ENCODE measurements at regions not wholly inside any gene's neighbourhood (a gene's known extent, or its start where the extent isn't known, plus 50 kb on each side); places are given as distances from the start of the nearest gene placed in this dataset.

DNA sequence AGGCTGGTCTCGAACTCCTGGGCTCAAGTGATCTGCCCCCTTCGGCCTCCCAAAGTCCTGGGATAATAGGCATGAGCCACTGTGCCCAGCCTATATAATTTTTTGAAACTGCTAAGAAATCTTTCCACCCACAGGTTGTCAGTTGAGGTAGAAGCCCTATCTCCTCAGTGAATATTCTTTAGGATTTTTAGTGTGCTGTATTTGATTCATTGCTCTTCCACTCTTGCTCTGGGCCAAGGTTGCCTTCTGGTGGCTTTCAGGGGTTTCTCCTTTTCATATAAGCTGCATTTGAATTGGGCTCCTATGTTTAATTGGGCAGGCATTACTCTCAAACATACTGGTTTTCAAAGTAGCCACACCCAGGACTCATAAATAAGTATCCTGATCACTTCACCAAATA lies 931.2 kb downstream of the GATA3 start:
- no peak for DNase-seq (ENCODE audit: low read depth)

DNA sequence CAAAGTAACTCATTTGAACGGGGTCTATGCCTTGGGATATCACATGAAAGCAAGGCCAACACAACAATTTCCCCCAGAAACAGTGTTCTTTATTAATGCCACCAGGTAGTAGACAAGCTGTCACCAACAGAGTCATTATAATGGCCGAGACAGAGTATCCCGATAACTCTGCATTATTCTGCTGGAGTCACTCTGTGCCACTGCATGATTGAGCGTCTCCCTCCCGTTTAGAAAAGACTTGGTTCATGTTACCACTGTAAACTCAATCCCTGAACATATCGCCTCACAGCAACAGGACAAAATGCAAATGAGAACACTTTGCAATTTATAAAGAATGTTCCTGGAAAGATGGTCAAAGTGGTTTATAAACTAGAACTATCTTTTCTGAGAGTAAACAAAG lies 932.5 kb downstream of the GATA3 start:
- no peak for DNase-seq (ENCODE audit: low read depth)

DNA sequence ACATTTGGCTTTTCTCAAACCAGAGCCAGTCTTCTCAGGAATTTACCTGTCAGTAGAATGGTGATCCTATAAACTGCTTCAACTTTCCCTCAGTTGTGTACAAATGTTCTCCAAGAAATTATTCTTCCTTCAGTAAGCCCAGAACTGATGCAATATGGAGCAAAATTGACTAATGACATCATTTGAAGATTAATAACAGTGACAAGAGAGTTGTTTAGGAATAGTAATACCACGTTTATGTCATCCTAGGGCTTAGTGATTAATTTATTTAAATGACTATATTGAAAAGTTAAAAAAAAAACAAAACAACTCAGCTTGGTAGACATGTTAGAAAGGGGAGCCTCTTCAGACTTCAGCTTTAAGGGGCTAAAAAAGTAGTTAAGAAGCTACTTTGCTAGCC lies 933.2 kb downstream of the GATA3 start:
- no peak for DNase-seq (ENCODE audit: low read depth)

DNA sequence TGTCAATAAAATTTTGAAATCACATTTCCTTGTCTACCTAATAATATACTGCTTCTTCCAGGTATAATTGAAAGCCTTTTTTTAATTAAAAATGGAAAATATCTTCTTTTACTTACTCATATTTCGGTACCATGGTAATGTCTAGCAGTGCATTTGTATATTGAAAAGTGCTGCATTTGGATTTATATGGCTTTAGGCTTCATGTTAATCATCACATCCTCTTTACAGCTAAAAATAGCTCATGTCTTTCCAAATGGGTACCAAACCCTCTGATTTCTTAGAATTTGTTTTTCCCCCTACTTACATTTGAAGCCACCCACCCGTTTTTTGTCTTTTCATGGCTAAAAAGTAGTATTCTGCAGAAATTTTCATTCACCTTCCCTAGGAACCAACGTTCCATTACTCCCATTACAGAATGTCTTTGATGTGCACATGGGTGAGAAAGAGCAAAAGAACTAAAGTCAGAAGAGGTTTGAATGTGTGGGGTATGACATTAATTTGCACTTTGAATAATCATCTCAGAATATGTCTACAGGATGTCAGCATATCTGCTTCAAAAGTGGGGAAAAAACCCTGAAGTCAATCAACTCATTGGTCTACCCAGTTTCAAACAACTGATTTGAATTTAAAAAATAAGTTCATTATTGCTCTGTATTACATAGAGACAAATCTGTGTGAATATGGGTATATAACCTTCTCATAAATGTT lies 935.9 kb downstream of the GATA3 start:
- DNase-seq (ENCODE audit: low read depth): no peak

DNA sequence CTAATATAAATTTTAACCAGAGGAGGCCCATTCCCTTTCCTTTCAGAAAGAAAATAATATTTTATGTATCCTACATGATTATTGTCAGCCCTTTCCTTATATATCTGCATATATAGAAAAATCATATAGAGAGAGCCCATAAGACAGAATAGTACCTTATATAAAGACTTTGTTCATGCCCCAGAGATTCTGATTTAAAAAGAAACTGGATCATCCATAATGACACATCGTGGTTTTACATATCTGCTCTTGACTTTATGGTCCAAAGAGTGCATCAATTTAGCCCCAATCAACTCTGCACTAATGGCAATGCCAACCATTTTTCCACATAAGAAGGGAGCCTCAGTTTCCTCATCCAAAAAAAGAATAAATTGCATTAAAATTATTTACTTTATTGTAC lies 937.5 kb downstream of the GATA3 start:
- DNase-seq (ENCODE audit: low read depth): no peak

DNA sequence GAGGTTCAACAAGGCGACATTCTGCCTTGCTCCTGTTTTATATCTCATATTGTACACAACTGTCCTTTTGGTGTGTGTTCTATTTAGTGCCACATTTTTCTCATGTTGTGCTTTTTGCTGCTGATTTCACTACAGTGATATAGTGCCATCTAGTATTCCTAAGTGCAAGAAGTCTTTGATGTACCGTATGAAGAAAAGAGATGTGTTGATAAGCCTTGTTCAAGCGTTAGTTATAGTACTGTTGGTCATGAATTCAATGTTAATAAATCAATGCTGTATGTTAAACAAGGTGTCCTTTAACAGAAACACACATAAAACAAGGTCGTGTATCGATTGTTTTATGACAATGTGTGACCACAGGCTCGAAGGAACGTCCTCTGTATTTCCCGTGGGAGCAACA lies 939.4 kb downstream of the GATA3 start:
- no peak for DNase-seq (ENCODE audit: low read depth)

DNA sequence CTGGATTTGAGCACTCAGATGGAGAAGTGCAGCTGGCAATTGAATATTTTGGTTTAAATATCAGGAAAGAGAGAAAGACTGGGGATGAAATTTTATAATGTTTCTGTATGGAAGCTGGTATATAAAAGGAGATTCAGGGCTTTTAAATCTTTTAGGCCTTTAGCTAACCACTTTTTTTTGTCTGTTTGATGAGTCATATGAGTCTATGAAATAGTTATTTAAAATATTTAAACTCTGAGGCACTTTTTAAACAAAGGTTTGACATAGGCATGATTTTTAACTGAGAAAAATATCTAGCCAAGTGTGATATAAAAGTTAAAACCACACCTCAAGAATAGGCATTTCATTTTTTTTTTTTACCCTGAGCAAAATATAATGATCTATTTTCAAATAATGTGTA lies 944.3 kb downstream of the GATA3 start:
- DNase-seq (ENCODE audit: low read depth): no peak

DNA sequence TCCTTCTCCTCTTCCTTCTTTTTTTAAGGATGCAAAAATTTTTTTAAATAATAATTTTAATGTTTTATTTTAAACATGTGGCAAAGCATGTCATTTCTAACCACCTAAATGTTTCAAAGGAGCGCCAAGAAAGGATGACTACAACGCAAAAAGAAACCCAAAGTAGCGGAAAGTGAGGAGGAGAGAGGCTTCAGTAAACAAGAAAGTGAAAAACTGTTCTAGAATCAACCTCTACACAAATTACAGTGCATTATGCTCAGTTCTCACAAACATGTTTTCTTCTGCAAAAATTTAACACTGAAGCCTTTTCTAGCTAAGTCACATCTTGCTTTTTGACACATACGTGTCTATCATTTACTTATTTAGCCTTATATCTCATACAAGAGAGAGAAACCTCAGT lies 948.6 kb downstream of the GATA3 start:
- DNase-seq (ENCODE audit: low read depth): no peak

DNA sequence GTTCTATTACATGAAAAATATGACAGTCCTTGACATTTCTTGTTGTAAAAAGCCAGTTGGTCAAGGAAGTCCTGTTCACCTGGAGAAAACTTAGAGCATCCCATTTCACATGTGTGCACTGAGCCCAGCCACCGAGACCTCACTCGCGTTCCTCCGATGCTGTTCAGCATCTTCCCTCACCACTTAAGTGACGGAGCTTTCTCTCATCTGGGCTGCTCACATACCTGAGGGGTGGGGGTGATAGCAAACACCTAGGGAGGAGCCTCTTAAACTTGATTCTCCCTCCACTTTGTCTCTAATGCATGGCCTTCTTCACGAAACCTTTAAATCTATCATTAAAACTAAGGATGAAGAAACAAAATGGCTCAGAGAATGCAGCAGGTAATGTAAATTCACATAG lies 950.2 kb downstream of the GATA3 start:
- DNase-seq (ENCODE audit: low read depth): no peak

DNA sequence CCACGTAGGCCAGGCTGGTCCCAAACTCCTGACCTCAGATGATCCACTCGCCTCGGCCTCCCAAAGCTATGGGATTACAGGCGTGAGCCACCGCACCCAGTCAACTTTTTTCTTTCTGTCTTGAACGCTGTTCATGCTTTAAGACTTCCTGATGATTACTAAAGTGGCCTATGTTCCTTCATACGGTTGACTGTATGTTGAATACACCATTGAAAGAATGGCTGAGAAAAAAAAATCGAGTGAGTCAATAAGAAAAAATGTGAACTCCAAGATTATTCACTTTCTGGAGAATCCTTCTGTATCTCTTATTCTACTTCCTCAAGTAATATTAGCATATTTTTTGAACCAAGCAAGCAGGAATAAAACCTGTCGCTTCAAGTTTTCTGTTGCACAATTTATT lies 955.0 kb downstream of the GATA3 start:
- no peak for DNase-seq (ENCODE audit: low read depth)

DNA sequence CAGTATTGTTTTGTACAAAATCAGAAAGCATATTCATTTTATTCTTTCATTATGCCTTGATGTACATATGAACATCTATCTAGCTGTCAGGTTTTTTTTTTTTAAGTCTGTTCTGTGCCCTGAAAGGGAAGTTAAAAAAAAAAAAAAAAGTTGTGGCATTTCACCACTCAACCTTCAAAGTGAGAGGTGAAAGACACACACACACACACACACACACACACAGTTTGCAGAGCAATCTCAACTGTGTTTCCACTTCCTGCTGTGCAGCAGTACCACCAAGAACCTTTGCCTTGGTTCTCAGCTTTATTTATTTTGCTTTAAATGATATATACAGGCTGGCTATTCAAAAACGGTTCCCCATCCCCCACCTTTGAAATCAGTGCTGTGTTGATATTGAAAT lies 955.6 kb downstream of the GATA3 start:
- peak; percentile 12 for DNase-seq (ENCODE audit: low read depth)

DNA sequence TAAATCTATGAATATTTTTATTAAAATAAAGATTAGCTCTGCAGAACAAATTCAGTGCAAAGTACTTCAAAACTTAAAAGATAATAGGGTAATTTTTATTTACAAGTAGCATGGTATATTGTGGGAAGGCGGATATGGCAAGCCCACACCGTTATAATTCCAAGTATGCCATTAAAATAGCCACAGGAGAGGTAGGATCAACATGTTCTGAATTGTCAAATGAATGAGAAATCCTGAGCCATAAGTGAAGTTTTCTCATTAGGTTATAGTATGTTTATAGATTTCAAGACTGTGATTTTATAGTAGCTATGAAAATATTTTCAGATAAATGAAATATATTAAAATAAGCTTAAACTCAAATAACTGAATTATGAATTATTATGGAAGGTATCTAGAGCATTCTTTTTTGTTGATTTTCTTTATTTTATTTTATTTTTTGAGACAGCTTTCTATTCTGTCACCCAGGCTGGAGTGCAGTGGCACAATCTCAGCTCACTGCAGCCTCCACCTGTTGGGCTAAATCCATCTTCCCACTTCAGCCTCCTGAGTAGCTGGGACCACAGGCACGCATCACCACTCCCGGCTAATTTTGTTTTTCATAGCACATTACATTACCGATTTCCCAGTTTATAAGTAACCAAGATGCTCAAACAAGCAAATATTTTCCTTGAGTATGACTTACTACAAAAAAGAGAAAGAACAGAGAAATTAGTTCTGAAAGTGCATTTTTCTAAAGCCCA lies 956.6 kb downstream of the GATA3 start:
- no peak for DNase-seq (ENCODE audit: low read depth)

DNA sequence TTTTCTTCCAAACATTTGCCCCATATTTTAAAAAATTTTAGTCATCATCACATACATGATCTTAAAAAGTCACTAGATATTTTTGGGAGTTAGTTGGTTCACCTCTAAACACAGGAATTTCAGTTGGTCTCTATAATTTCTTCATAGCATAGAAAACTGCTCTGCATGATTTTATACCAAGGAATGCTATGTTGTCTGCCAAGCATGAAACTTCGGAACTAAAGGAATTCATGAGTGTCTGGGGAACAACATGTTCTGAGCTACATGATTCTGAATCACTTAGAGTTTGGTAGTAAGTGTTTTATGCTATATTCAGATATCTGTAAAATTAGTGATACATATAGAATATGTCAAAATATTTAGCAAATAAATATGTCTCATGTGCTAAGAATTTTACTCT lies 957.8 kb downstream of the GATA3 start:
- DNase-seq (ENCODE audit: low read depth): no peak

DNA sequence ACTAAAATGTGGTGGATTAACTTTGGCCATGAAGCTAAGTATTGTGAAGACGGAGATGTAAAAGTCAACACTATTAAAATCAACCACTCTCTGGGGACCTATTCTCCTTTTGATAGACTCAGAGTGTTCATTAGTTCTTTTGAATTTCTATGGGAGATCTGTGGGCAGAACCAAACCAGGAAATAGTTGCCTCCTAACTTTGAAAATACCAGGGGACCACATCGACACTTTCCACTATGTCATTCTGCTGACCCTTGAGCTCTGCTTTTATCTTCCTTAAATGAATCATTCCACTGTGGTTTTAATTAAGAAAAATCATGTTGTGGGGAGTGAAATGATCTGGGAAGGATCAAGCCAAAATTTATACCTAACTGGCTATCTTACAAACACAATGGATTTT lies 960.5 kb downstream of the GATA3 start:
- no peak for DNase-seq (ENCODE audit: low read depth)

DNA sequence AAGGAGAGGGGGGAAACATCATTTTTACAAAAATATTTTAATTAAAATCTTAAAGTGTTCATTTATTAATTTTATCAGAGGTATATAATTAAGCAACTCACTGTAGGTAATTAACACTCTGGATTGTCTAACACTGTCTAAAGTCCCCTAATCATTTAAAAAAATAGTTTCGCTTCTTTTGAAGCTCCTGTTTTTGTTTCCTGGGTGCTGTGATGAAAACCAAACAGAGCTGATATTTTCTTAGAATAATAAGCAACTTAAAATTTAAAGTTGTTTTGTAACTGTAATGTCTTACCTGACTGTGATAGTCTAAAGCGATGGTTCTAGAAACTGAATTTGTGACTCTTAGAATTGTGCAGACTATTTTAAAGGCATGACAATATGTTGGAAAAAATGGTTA lies 961.0 kb downstream of the GATA3 start:
- no peak for DNase-seq (ENCODE audit: low read depth)

DNA sequence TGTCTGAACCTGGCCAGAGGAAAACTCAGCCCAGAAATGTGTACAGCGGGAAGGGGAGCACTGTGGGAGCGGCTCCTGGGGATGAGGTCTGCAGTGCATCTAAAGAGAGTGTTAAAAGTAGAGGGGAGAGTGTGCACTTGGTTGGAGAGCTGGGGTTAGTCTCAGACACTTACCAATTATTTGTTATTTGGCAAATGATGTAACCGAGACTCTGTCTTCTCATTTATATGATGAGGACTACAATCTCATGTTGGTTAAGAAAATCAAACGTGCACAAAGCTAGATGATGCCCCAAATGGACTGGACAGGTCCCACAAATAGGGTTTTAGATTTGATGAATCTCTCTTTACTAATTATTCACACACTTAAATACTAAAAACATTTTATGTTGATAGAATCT lies 962.4 kb downstream of the GATA3 start:
- DNase-seq (ENCODE audit: low read depth): no peak

DNA sequence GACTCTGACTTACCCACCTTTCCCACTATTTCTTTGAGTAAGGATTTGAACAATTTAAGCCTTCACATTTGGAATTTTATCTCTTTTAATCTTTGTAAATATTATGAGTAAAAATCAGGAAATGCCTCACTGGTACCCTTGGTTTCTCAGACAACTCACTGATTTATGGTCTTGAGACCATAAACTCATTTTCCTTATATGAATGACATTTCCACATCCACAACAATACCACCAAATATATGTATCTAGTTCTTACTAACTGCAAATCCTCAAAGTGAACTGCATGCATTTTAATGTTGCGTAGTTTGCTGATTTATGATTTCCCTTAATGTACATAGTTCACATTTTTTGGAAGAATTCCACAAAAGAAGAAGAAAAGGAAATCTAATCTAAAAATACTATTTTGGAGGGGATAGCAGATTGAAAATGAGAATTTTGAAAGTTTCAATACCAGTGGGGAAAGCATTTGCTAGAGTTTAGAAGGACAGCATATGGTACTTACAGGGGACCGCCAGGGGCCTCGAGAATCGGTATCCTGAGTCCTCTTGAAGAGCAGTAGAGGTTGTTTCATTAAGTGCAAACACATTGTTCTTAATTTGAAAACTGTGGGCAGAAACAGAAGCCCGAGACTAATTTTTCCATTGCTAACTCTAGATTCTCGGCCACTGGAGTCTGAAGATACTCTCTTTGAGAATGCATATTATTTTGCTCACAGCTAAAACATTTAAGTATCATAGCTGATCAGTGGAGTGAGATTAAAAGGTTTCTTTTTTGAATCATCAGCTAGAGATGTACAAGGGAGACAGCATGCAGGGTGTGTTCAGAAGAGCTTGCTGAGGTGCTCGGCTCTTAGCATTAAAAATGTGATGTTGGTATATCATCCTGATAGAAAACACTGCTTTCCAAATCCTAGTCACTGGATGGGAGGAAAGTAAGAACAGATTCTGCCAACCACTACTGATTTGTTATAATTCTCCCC lies 964.0 kb downstream of the GATA3 start:
- no peak for DNase-seq (ENCODE audit: low read depth)

DNA sequence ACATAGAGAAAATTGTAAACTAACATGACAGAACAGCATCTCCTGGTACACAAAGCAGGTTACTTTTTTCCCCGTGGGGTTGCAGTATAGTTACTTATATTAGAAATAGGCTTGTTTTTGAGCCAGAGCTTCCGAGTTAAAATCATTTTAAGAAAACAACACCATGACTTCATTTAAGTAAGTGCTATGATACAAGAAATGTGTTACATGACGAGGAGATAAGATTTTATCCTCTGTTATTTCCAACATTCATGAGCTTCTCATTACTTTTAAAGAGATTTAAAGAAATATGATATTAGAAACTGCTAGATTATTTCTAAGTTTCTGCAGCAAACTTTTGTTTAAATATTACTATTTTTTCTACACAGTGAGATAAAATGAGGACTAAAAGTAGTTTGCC lies 968.7 kb downstream of the GATA3 start:
- DNase-seq (ENCODE audit: low read depth): no peak

DNA sequence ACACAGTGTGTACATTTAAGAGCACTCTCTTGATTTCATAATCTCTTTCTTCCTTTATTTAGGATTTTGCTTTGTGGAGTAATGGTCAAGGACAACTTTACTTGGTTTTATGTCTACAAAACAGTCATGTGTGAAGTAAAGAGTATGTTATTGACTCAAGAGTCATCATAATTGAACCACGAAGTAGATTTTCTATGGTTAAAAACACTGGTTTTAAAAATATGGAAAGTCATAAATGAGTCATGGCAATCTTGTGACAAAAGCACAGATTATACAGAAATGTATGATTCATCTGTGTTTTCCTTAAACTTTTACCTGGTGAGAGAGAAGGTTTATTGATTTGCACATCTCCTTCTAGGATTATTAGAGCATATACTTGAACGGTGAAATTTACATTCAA lies 969.7 kb downstream of the GATA3 start:
- DNase-seq (ENCODE audit: low read depth): no peak

DNA sequence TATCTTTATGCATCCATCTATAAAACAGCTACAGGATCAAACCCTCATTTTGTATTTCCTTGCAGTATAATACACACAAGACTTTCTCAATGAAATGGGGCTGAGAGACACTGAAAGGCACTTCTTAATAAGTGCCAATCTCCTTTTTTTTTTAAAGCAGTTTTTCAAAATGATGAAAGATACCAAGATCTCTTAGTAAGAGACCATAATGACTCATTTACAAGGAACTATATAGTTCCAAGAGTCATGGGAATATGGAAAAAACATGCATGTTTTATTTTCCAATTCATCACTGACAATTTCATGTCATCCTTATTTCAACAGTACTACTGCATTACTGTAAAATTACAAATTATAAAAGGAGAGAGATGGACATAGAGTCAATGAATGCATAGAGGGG lies 973.7 kb downstream of the GATA3 start:
- DNase-seq (ENCODE audit: low read depth): no peak

DNA sequence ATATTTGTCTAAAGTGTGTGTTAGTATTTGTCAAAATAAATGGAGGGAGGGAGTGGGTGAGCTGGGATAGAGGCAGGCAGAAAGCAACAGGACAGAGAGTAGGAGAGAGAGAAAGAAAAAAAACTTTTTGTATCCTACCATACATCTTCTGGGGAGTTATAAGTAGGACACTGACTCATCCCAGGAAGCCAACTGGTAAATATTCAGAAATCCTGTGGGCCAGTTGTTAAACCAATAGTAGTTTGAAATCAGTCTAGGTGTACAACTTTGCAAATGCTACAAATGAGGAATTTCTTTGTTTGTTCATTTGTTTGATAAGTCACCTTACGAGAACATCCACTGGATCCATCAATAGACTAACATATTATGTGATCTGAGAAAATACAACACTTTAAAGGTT lies 980.9 kb downstream of the GATA3 start:
- DNase-seq (ENCODE audit: low read depth): no peak

DNA sequence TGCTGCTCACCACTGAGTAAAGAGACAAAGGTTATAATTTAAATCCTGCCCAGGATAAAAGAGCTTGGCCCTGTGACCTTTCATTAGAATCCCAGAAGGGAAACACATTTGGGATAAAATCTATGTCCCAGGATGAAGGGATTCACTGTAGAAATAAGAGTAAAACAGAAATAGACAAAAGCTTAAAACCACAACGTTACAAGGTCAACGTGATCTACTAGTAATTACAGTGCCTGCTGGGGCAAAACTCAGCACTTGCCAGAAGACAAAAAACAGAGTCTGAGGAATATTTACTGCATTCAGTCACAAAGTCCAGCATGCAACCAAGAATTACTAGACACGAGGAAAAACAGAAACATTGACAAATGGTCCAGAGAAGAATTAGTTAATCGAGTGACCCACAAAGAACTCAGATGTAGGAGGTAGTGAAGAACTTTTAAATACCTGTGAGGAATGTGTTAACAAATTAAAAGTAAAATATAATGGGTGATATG lies 982.3 kb downstream of the GATA3 start:
- DNase-seq (ENCODE audit: low read depth): no peak

All from activated gamma-delta T cell treated with anti-CD3 and anti-CD28 coated beads, Interleukin-2, amount 50 U/mL, for 16 hours (primary cell).